Calu3 (cell line): ENCODE measurements at regions not wholly inside any gene's neighbourhood (a gene's known extent, or its start where the extent isn't known, plus 50 kb on each side); places are given as distances from the start of the nearest gene placed in this dataset.

Source experiments
- BruUV-seq: library from RNA; stranded (reverse); fragments of 400-500 nt; replicated peaks from 2 replicates; lab custom pipeline; 2021; lab: Mats Ljungman, UMichigan
- CTCF ChIA-PET: fragments of 300-600 bp; sonication (Branson Sonifier 250); formaldehyde crosslinking; loops from one replicate; lab custom pipeline; 2022; ENCODE audit warnings: antibody characterized with exemption; lab: Charles Lee
- DNase-seq: peaks from one replicate; pipeline ENCODE4 v3.0.0; 2022
- H3K27ac Mint-ChIP-seq: one replicate; pipeline ENCODE4 v1.8.0; 2022; ENCODE audit warnings: mixed read lengths; ENCODE audit not compliant: unreplicated experiment
- H3K27me3 Mint-ChIP-seq: one replicate; pipeline ENCODE4 v1.8.0; 2022; ENCODE audit warnings: mixed read lengths; ENCODE audit not compliant: unreplicated experiment
- H3K36me3 Mint-ChIP-seq: one replicate; pipeline ENCODE4 v1.8.0; 2022; ENCODE audit warnings: mild to moderate bottlenecking, moderate library complexity, mixed read lengths; ENCODE audit not compliant: insufficient read depth, unreplicated experiment
- H3K4me1 Mint-ChIP-seq: one replicate; pipeline ENCODE4 v1.8.0; 2022; ENCODE audit warnings: mild to moderate bottlenecking, low read depth, mixed read lengths; ENCODE audit not compliant: unreplicated experiment
- H3K4me3 Mint-ChIP-seq: one replicate; pipeline ENCODE4 v1.8.0; 2022; ENCODE audit warnings: mild to moderate bottlenecking, low read depth, moderate library complexity, mixed read lengths; ENCODE audit not compliant: unreplicated experiment
- H3K9me3 Mint-ChIP-seq: one replicate; pipeline ENCODE4 v1.8.0; 2022; ENCODE audit warnings: low read depth, mixed read lengths; ENCODE audit not compliant: unreplicated experiment
- intact Hi-C: fragments of 100-400 bp; cut with micrococcal nuclease; formaldehyde crosslinking; loops from one replicate; pipeline ENCODE4 v1.10.0; 2022; ENCODE audit not compliant: unreplicated experiment
- TF ChIP-seq, protein P1 (sequence below): fragments of 200-600 bp; IDR thresholded peaks from one replicate; pipeline ENCODE4 v1.8.0; 2022; ENCODE audit warnings: antibody characterized with exemption; ENCODE audit not compliant: unreplicated experiment

DNA sequence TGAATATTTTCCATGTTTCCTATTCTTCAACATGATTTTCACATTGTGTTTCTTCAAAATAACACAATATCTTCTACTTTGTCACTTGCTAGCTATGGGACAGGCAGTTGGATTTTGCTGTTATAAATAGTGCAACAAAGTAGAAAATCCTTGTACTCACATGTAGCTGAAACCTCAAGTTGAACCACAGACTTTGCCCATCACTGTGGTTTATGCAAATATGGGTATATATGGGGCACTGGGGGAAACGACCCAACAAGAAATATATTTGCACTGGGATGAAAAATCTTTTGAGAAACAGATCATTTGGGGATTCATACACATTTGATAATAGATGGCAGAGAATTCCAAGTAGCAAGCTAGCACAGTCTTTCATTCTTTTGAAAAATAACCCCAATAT lies 486.3 kb upstream of the MAP2 start:
- Mint-ChIP-seq H3K9me3 (no peaks in the 10 kb centered on the region), H3K4me1 (peaks cover 7% of the 10 kb centered on the region), H3K27ac (no peak overlapping the region), H3K36me3 (no peaks in the 10 kb centered on the region), H3K4me3 (no peak overlapping the region), H3K27me3 (no peaks in the 10 kb centered on the region)
- CTCF ChIA-PET, result no interaction called here
- TF ChIP-seq, protein P1, sequence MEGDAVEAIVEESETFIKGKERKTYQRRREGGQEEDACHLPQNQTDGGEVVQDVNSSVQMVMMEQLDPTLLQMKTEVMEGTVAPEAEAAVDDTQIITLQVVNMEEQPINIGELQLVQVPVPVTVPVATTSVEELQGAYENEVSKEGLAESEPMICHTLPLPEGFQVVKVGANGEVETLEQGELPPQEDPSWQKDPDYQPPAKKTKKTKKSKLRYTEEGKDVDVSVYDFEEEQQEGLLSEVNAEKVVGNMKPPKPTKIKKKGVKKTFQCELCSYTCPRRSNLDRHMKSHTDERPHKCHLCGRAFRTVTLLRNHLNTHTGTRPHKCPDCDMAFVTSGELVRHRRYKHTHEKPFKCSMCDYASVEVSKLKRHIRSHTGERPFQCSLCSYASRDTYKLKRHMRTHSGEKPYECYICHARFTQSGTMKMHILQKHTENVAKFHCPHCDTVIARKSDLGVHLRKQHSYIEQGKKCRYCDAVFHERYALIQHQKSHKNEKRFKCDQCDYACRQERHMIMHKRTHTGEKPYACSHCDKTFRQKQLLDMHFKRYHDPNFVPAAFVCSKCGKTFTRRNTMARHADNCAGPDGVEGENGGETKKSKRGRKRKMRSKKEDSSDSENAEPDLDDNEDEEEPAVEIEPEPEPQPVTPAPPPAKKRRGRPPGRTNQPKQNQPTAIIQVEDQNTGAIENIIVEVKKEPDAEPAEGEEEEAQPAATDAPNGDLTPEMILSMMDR, result no peak
- DNase-seq, result no peak
- BruUV-seq, result no TSS peak
- intact Hi-C loops, result no loop called here

DNA sequence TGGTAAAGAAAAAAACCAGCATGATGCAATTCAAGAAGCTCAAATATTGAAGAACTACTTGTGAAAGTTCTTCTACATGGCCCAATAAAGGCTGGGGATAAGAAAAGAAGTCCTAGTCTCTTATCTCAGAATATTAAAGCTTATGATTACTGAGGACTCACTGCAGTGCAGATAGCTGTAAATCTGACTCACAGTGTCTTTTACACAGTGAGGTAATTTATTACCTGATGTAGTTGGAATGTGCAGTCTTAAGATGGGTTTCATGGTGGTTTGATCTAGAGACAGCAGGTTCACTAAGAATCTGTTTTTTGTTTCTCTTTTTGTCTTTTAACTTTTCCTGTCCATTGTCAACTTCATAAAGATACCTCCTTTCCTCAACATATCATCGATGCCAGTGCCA lies 484.0 kb upstream of the MAP2 start:
- Mint-ChIP-seq H3K27me3 (no peaks in the 10 kb centered on the region), H3K27ac (no peak overlapping the region), H3K36me3 (no peaks in the 10 kb centered on the region), H3K4me1 (peaks cover 7% of the 10 kb centered on the region), H3K4me3 (no peak overlapping the region), H3K9me3 (no peaks in the 10 kb centered on the region)
- TF ChIP-seq, protein P1, result no peak
- CTCF ChIA-PET, result interaction anchor here (1.1 kb wide), 1 partner anchor 66 kb away, joined by 3 read pairs; no protein-coding TSS in a partner anchor
- no TSS peak for BruUV-seq
- intact Hi-C loops, result no loop called here
- DNase-seq, result no peak

DNA sequence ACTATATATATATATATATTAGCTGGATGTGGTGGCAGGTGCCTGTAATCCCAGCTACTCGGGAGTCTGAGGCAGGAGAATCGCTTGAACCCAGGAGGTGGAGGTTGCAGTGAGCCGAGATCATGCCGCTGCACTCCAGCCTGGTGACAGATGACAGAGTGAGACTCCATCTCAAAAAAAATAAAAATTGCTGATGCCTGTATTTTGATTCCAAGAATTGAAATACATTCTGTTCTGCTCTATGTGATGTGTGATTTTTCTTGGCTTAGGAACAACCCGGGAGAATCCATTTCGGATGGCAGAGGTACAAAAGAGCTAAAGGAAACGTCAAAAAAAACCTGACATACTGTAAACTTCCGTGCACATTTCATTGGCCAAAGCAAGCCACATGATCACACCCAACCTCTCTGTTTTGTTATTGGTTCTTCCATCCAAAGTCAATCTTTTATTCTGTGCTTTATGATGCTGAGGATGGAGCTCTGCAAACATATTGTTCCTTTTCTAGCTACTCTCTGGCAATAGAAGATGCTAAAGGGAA lies 478.1 kb upstream of the MAP2 start:
- CTCF ChIA-PET, result no interaction called here
- no peak for DNase-seq
- TF ChIP-seq, protein P1, result no peak
- no peaks in the 10 kb centered on the region for H3K27me3 Mint-ChIP-seq
- H3K36me3 Mint-ChIP-seq, result no peaks in the 10 kb centered on the region
- H3K9me3 Mint-ChIP-seq, result no peaks in the 10 kb centered on the region
- no peak overlapping the region for H3K27ac Mint-ChIP-seq
- no peak overlapping the region for H3K4me3 Mint-ChIP-seq
- intact Hi-C loops, result no loop called here
- BruUV-seq, result no TSS peak
- no peaks in the 10 kb centered on the region for H3K4me1 Mint-ChIP-seq

DNA sequence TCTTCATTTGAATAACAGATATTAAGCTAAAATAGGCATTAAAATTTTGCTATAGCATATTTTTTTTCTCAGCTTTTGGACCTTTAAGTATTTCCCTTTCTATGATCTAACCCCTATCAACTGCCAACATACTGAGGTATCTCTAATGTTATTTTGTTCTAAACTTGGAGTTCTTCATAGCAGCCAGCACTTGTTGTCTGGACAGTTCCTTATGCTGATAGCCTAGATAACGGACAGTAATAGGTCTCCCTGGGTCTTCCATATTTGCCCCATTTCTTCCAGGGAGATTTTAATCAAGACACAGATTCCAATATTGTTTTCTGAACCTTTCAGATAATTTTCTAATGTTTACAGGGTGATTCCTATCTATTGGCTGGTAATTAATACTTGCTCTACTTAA lies 475.8 kb upstream of the MAP2 start:
- Mint-ChIP-seq H3K4me1 (no peaks in the 10 kb centered on the region), H3K36me3 (no peaks in the 10 kb centered on the region), H3K27me3 (no peaks in the 10 kb centered on the region), H3K27ac (no peak overlapping the region), H3K4me3 (no peak overlapping the region), H3K9me3 (no peaks in the 10 kb centered on the region)
- DNase-seq, result no peak
- no TSS peak for BruUV-seq
- CTCF ChIA-PET, result no interaction called here
- intact Hi-C loops, result no loop called here
- TF ChIP-seq, protein P1, result no peak
